ENCODE measurements at regions not wholly inside any gene's neighbourhood (a gene's known extent, or its start where the extent isn't known, plus 50 kb on each side); places are given as distances from the start of the nearest gene placed in this dataset.
"Not testable (repeated sequence)": the region's sequence is repeated elsewhere in the genome, so short reads cannot be mapped to it uniquely, and the experiment has no call there.

GRCh38 chr7:97234494-97234893 lies 117.0 kb downstream of the SDHAF3 start:
- H3K36me3 Mint-ChIP-seq; H3K4me3 Mint-ChIP-seq; DNase-seq; H3K4me3 ChIP-seq (ENCODE audit: low read length); H3K27me3 ChIP-seq (ENCODE audit: insufficient read depth, low read length, poor library complexity, severe bottlenecking); H3K9me3 ChIP-seq (ENCODE audit: low read length); H3K27ac Mint-ChIP-seq; H3K36me3 ChIP-seq (ENCODE audit: insufficient read depth, low read length); H3K27ac ChIP-seq (ENCODE audit: low read depth, low read length); CTCF ChIA-PET; H3K4me1 ChIP-seq (ENCODE audit: insufficient read depth, low read length); POLR2A ChIA-PET; H3K4me1 Mint-ChIP-seq: not testable (repeated sequence)
- H3K27me3 Mint-ChIP-seq = peaks cover 7 to 22% of the 10 kb centered on the region in 2 donors
- H3K9me3 Mint-ChIP-seq = peaks cover 21 to 41% (median 30%) of the 10 kb centered on the region in 5 donors

GRCh38 chr7:97246317-97246716 lies 128.8 kb downstream of the SDHAF3 start:
- Histone ChIP-seq H3K4me3 (ENCODE audit: low read length) (no peak overlapping the region), H3K36me3 (ENCODE audit: insufficient read depth, low read length) (no peaks in the 10 kb centered on the region), H3K27me3 (ENCODE audit: insufficient read depth, low read length, poor library complexity, severe bottlenecking) (no peaks in the 10 kb centered on the region), H3K27ac (ENCODE audit: low read depth, low read length) (no peak overlapping the region), H3K9me3 (ENCODE audit: low read length) (no peaks in the 10 kb centered on the region), H3K4me1 (ENCODE audit: insufficient read depth, low read length) (no peaks in the 10 kb centered on the region)
- no peaks in the 10 kb centered on the region for H3K36me3 Mint-ChIP-seq
- no peaks in the 10 kb centered on the region for H3K4me1 Mint-ChIP-seq
- POLR2A ChIA-PET = no interaction called here
- H3K27ac Mint-ChIP-seq = no peak overlapping the region
- H3K4me3 Mint-ChIP-seq = no peak overlapping the region
- H3K9me3 Mint-ChIP-seq = peaks cover 5 to 19% (median 12%) of the 10 kb centered on the region in 5 donors
- no peaks in the 10 kb centered on the region for H3K27me3 Mint-ChIP-seq
- no peak for DNase-seq
- CTCF ChIA-PET = no interaction called here

DNA sequence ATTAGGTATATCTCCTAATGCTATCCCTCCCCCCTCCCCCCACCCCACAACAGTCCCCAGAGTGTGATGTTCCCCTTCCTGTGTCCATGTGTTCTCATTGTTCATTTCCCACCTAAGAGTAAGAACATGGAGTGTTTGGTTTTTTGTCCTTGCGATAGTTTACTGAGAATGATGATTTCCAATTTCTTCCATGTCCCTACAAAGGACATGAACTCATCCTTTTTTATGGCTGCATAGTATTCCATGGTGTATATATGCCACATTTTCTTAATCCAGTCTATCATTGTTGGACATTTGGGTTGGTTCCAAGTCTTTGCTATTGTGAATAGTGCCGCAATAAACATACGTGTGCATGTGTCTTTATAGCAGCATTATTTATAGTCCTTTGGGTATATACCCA lies 140.7 kb downstream of the SDHAF3 start:
- H3K4me3 Mint-ChIP-seq; POLR2A ChIA-PET; DNase-seq; H3K36me3 Mint-ChIP-seq; H3K9me3 ChIP-seq (ENCODE audit: low read length); H3K4me1 ChIP-seq (ENCODE audit: insufficient read depth, low read length); H3K4me1 Mint-ChIP-seq; H3K27ac Mint-ChIP-seq; CTCF ChIA-PET; H3K36me3 ChIP-seq (ENCODE audit: insufficient read depth, low read length); H3K4me3 ChIP-seq (ENCODE audit: low read length); H3K27ac ChIP-seq (ENCODE audit: low read depth, low read length); H3K27me3 ChIP-seq (ENCODE audit: insufficient read depth, low read length, poor library complexity, severe bottlenecking); H3K27me3 Mint-ChIP-seq; H3K9me3 Mint-ChIP-seq: not testable (repeated sequence)

GRCh38 chr7:97269741-97270140 lies 152.2 kb downstream of the SDHAF3 start:
- H3K4me3 Mint-ChIP-seq = no peak overlapping the region
- Histone ChIP-seq H3K27me3 (ENCODE audit: insufficient read depth, low read length, poor library complexity, severe bottlenecking) (no peaks in the 10 kb centered on the region), H3K9me3 (ENCODE audit: low read length) (no peaks in the 10 kb centered on the region), H3K27ac (ENCODE audit: low read depth, low read length) (no peak overlapping the region), H3K4me3 (ENCODE audit: low read length) (no peak overlapping the region), H3K36me3 (ENCODE audit: insufficient read depth, low read length) (no peaks in the 10 kb centered on the region), H3K4me1 (ENCODE audit: insufficient read depth, low read length) (no peaks in the 10 kb centered on the region)
- peaks cover 0 to 3% (median 2%) of the 10 kb centered on the region in 5 donors for H3K9me3 Mint-ChIP-seq
- DNase-seq = no peak
- H3K4me1 Mint-ChIP-seq = no peaks in the 10 kb centered on the region
- POLR2A ChIA-PET = no interaction called here
- CTCF ChIA-PET = no interaction called here
- no peak overlapping the region for H3K27ac Mint-ChIP-seq
- no peaks in the 10 kb centered on the region for H3K27me3 Mint-ChIP-seq
- no peaks in the 10 kb centered on the region for H3K36me3 Mint-ChIP-seq

DNA sequence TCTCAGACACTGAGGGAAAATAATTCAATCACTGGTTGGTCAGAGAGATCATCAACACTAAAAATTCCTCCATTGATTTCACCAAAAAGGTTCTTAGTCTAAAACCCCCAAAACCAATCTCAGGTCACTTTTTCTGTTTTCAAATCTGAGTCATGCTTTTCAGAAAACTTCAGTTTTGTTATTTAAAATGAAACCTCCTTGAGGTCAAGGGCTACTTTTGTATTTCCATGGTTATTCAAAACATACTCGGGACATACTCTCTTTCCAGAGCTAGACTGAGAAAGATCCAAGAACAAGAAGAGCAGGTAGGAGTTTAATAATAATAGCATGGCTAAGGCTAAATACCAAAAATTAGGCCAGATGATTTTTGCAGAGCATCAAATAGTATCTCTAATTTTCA lies 152.8 kb downstream of the SDHAF3 start:
- Mint-ChIP-seq H3K4me3 (no peak overlapping the region), H3K36me3 (no peaks in the 10 kb centered on the region), H3K27ac (no peak overlapping the region), H3K27me3 (no peaks in the 10 kb centered on the region), H3K4me1 (no peaks in the 10 kb centered on the region), H3K9me3 (peaks cover 0 to 3% (median 2%) of the 10 kb centered on the region in 5 donors)
- H3K4me1 ChIP-seq (ENCODE audit: insufficient read depth, low read length) = no peaks in the 10 kb centered on the region
- H3K27me3 ChIP-seq (ENCODE audit: insufficient read depth, low read length, poor library complexity, severe bottlenecking) = no peaks in the 10 kb centered on the region
- DNase-seq = no peak
- H3K36me3 ChIP-seq (ENCODE audit: insufficient read depth, low read length) = no peaks in the 10 kb centered on the region
- CTCF ChIA-PET = no interaction called here
- POLR2A ChIA-PET = no interaction called here
- no peaks in the 10 kb centered on the region for H3K9me3 ChIP-seq (ENCODE audit: low read length)
- H3K27ac ChIP-seq (ENCODE audit: low read depth, low read length) = no peak overlapping the region
- no peak overlapping the region for H3K4me3 ChIP-seq (ENCODE audit: low read length)

- POLR2A ChIA-PET = no interaction called here
- Mint-ChIP-seq H3K4me1 (no peaks in the 10 kb centered on the region), H3K9me3 (peaks cover 0 to 3% (median 2%) of the 10 kb centered on the region in 5 donors)
Observed at GRCh38 chr7:97271619-97272018, 154.1 kb downstream of the SDHAF3 start.

DNA sequence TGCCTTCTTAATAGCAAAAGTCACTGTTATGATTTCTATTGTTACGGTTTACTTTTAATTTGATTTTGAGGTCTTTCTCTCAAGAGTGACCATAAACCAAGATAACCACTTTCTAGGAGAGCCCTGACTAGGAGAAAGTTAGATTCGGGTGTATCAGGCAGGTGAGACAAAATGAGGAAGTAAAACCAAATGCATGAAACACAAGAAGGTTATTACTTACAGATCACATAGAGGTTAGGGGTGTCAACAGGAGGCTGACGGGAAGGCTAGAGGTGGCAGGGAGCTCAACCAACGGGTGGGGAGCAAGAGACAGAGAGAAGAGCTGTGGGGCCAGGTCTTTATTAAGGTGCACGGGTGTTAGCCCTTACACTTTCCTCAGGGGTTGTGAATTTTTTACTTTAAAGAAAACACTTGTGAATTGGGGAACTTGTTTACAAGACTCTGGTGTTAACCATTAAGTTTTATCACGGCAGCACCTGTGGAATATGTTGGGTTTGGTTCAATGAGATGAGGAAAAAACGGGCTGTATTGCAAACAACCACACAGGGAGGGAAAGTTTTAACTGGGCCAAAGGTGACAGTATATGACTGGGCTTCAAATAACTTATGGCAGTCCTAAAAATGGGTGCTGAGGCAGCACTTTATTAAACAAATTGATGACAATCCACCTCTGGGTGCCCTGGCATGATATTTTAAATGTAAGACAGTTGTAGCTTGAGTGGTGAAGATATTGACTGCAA lies 154.9 kb downstream of the SDHAF3 start:
- H3K4me3 ChIP-seq (ENCODE audit: low read length) = no peak overlapping the region
- H3K4me1 ChIP-seq (ENCODE audit: insufficient read depth, low read length) = no peaks in the 10 kb centered on the region
- H3K36me3 Mint-ChIP-seq = no peaks in the 10 kb centered on the region
- no peaks in the 10 kb centered on the region for H3K27me3 Mint-ChIP-seq
- CTCF ChIA-PET = no interaction called here
- no peaks in the 10 kb centered on the region for H3K4me1 Mint-ChIP-seq
- no peaks in the 10 kb centered on the region for H3K36me3 ChIP-seq (ENCODE audit: insufficient read depth, low read length)
- H3K27me3 ChIP-seq (ENCODE audit: insufficient read depth, low read length, poor library complexity, severe bottlenecking) = no peaks in the 10 kb centered on the region
- POLR2A ChIA-PET = no interaction called here
- H3K27ac ChIP-seq (ENCODE audit: low read depth, low read length) = no peak overlapping the region
- H3K9me3 ChIP-seq (ENCODE audit: low read length) = no peaks in the 10 kb centered on the region
- no peak overlapping the region for H3K27ac Mint-ChIP-seq
- no peak for DNase-seq
- peaks cover 0 to 3% (median 2%) of the 10 kb centered on the region in 5 donors for H3K9me3 Mint-ChIP-seq
- H3K4me3 Mint-ChIP-seq = no peak overlapping the region

More at GRCh38 chr7:97271619-97272018, 154.1 kb downstream of the SDHAF3 start:
- CTCF ChIA-PET = no interaction called here
- Histone ChIP-seq H3K9me3 (ENCODE audit: low read length) (no peaks in the 10 kb centered on the region), H3K4me3 (ENCODE audit: low read length) (no peak overlapping the region), H3K27ac (ENCODE audit: low read depth, low read length) (no peak overlapping the region), H3K36me3 (ENCODE audit: insufficient read depth, low read length) (no peaks in the 10 kb centered on the region), H3K27me3 (ENCODE audit: insufficient read depth, low read length, poor library complexity, severe bottlenecking) (no peaks in the 10 kb centered on the region), H3K4me1 (ENCODE audit: insufficient read depth, low read length) (no peaks in the 10 kb centered on the region)
- no peak overlapping the region for H3K27ac Mint-ChIP-seq
- H3K4me3 Mint-ChIP-seq = no peak overlapping the region
- H3K36me3 Mint-ChIP-seq = no peaks in the 10 kb centered on the region
- DNase-seq = no peak
- H3K27me3 Mint-ChIP-seq = no peaks in the 10 kb centered on the region

- no peaks in the 10 kb centered on the region for H3K4me1 Mint-ChIP-seq
- no peaks in the 10 kb centered on the region for H3K36me3 ChIP-seq (ENCODE audit: insufficient read depth, low read length)
- peaks cover 0 to 3% (median 1%) of the 10 kb centered on the region in 5 donors for H3K9me3 Mint-ChIP-seq
- DNase-seq = no peak
- ChIA-PET CTCF (no interaction called here), POLR2A (no interaction called here)
- peak overlapping the region in 1 of 8 donors; percentile 52 for H3K27ac Mint-ChIP-seq
- H3K36me3 Mint-ChIP-seq = no peaks in the 10 kb centered on the region
- no peaks in the 10 kb centered on the region for H3K4me1 ChIP-seq (ENCODE audit: insufficient read depth, low read length)
- H3K27ac ChIP-seq (ENCODE audit: low read depth, low read length) = no peak overlapping the region
- H3K4me3 Mint-ChIP-seq = no peak overlapping the region
- H3K4me3 ChIP-seq (ENCODE audit: low read length) = no peak overlapping the region
- no peaks in the 10 kb centered on the region for H3K9me3 ChIP-seq (ENCODE audit: low read length)
- H3K27me3 Mint-ChIP-seq = no peaks in the 10 kb centered on the region
- H3K27me3 ChIP-seq (ENCODE audit: insufficient read depth, low read length, poor library complexity, severe bottlenecking) = no peaks in the 10 kb centered on the region
Observed at GRCh38 chr7:97275475-97275874, 158.0 kb downstream of the SDHAF3 start.

DNA sequence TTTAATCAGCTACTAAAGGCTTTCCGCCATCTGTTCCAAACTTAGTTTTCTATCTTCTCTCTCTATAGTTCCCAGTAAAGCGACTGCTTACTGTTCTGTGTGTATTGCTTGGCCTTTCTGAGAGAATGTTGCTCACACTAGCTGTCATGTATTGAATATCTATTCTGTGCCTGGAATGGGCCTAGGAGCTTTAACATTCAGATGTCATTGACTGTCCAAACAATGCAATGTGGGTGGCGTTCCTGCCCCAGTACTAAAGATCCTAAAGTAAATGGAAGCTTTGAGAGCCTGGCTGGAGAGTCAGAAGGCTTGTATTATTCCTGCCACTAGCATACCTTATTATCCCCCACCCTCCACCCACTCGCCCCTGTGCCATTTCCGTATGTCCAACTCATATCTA lies 163.5 kb downstream of the SDHAF3 start:
- no peak overlapping the region for H3K4me3 ChIP-seq (ENCODE audit: low read length)
- Mint-ChIP-seq H3K27me3 (no peaks in the 10 kb centered on the region), H3K4me1 (no peaks in the 10 kb centered on the region), H3K27ac (no peak overlapping the region), H3K9me3 (peaks cover 0 to 2% (median 0%) of the 10 kb centered on the region in 5 donors), H3K4me3 (no peak overlapping the region), H3K36me3 (no peaks in the 10 kb centered on the region)
- ChIA-PET CTCF (no interaction called here), POLR2A (no interaction called here)
- no peaks in the 10 kb centered on the region for H3K36me3 ChIP-seq (ENCODE audit: insufficient read depth, low read length)
- no peak for DNase-seq
- H3K27ac ChIP-seq (ENCODE audit: low read depth, low read length) = no peak overlapping the region
- H3K27me3 ChIP-seq (ENCODE audit: insufficient read depth, low read length, poor library complexity, severe bottlenecking) = no peaks in the 10 kb centered on the region
- H3K4me1 ChIP-seq (ENCODE audit: insufficient read depth, low read length) = no peaks in the 10 kb centered on the region
- no peaks in the 10 kb centered on the region for H3K9me3 ChIP-seq (ENCODE audit: low read length)

Data from CD8-positive, alpha-beta memory T cell (primary cell).